Nephron (organoid): ENCODE measurements at regions not wholly inside any gene's neighbourhood (a gene's known extent, or its start where the extent isn't known, plus 50 kb on each side); places are given as distances from the start of the nearest gene placed in this dataset.

ENCODE experiments used
- H3K27ac Mint-ChIP-seq, 3 experiments: 2 replicates each; pipeline ENCODE4 v1.8.0; 2020; ENCODE audit warnings: mixed read lengths in 3 of 3, mild to moderate bottlenecking in 2 of 3, moderate library complexity in 1 of 3
- H3K27me3 Mint-ChIP-seq: 2 replicates; pipeline ENCODE4 v1.8.0; 2021; ENCODE audit warnings: low read depth, mild to moderate bottlenecking, moderate library complexity, mixed read lengths
- H3K36me3 Mint-ChIP-seq: 2 replicates; pipeline ENCODE4 v1.8.0; 2020; ENCODE audit warnings: low read depth, mixed read lengths
- H3K4me1 Mint-ChIP-seq: 2 replicates; pipeline ENCODE4 v1.8.0; 2020; ENCODE audit warnings: mixed read lengths
- H3K4me3 Mint-ChIP-seq, 3 experiments: 2 replicates each; pipeline ENCODE4 v1.8.0; 2020; ENCODE audit warnings: mild to moderate bottlenecking in 3 of 3, mixed read lengths in 3 of 3, moderate library complexity in 2 of 3
- H3K9me3 Mint-ChIP-seq: 2 replicates; pipeline ENCODE4 v1.8.0; 2020; ENCODE audit warnings: mixed read lengths
- TF ChIP-seq, protein P1 (sequence below), 3 experiments: fragments of 200-600 bp; sonication (generic); IDR thresholded peaks; one replicate each; pipeline ENCODE4 v1.5.0; 2021; ENCODE audit warnings: antibody characterized with exemption in 3 of 3; ENCODE audit not compliant: unreplicated experiment in 3 of 3

DNA sequence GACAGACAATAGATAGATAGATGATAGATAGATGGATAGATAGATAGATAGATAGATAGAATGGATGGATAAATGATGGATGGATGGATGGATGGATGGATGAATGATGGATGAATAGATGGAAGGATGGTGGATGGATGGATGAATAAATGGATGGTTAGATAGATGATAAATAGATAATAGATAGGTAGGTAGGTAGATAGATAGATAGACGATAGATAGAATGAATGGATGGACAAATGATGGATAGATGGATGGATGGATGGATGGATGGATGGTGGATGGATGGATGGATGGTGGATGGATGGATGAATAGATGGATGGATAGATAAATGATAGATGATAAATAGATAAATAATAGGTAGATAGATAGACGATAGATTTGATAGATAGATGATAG is 287.4 kb downstream of the CRLF2 start:
- TF ChIP-seq, protein P1, sequence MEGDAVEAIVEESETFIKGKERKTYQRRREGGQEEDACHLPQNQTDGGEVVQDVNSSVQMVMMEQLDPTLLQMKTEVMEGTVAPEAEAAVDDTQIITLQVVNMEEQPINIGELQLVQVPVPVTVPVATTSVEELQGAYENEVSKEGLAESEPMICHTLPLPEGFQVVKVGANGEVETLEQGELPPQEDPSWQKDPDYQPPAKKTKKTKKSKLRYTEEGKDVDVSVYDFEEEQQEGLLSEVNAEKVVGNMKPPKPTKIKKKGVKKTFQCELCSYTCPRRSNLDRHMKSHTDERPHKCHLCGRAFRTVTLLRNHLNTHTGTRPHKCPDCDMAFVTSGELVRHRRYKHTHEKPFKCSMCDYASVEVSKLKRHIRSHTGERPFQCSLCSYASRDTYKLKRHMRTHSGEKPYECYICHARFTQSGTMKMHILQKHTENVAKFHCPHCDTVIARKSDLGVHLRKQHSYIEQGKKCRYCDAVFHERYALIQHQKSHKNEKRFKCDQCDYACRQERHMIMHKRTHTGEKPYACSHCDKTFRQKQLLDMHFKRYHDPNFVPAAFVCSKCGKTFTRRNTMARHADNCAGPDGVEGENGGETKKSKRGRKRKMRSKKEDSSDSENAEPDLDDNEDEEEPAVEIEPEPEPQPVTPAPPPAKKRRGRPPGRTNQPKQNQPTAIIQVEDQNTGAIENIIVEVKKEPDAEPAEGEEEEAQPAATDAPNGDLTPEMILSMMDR (IDR thresholded peaks at IDR 0.05; ENCODE audit: unreplicated experiment in 3 of 3), result no peak
- H3K36me3 Mint-ChIP-seq, result no peaks in the 10 kb centered on the region
- no peak overlapping the region for H3K4me3 Mint-ChIP-seq
- H3K27me3 Mint-ChIP-seq, result peaks cover 8% of the 10 kb centered on the region
- H3K4me1 Mint-ChIP-seq, result peaks cover 5% of the 10 kb centered on the region
- H3K27ac Mint-ChIP-seq, result no peak overlapping the region
- H3K9me3 Mint-ChIP-seq, result no peaks in the 10 kb centered on the region

DNA sequence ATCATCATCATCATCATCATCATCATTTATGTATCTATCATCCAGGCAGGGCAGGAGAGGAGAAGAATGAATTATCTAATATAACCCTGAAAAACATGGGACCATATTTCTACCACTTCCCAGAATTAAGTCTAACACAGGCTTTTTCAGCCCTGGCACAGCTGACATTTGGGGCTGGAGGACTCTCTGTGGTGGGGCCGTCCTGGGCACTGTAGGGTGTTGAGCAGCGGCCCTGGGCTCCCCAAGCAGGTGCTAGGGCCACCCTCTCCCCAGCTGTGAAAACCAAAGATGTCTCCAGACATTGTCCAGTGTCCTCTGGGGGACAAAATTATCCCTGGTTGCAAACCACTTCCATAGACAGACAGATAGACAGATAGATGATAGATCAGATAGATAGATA is 288.4 kb downstream of the CRLF2 start:
- Mint-ChIP-seq H3K4me1 (peaks cover 11% of the 10 kb centered on the region), H3K36me3 (no peaks in the 10 kb centered on the region), H3K9me3 (no peaks in the 10 kb centered on the region), H3K27ac (no peak overlapping the region), H3K27me3 (peaks cover 13% of the 10 kb centered on the region), H3K4me3 (no peak overlapping the region)
- TF ChIP-seq, protein P1 (IDR thresholded peaks at IDR 0.05; ENCODE audit: unreplicated experiment in 3 of 3), result no peak

DNA sequence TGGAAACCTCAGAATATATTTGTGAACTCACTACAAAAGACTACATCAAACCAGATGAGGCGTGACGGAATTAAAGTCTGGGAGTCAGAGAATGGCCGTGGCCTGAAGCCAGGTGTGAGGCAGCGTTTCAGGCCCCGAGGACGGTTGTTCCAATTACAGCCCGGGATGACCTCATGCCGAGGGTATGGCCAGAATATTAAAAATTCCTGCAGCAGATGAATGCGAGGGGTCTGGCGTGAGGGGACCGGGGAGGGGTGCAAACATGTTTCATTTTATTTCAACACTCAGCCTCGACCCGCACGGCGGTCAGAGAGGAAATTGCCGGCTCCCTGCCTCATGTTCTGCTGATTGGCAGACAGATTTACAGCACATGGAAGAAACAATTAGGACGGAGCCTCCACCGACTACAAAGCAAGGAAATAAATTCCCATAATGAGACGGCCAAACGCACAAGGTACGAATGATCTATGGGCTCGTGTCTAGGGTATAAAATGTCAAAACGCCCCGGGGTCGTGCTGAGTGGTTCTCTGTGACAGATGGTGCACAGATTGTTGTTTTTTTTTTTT is 289.7 kb downstream of the SHOX start:
- Mint-ChIP-seq H3K27me3 (peaks cover 30% of the 10 kb centered on the region), H3K9me3 (no peaks in the 10 kb centered on the region), H3K27ac (peak overlapping the region; percentile 48 to 65 (median 54)), H3K4me1 (peaks cover 11% of the 10 kb centered on the region), H3K4me3 (peak overlapping the region; percentile 38 to 74 (median 65)), H3K36me3 (no peaks in the 10 kb centered on the region)
- TF ChIP-seq, protein P1 (IDR thresholded peaks at IDR 0.05; ENCODE audit: unreplicated experiment in 3 of 3), result no peak

DNA sequence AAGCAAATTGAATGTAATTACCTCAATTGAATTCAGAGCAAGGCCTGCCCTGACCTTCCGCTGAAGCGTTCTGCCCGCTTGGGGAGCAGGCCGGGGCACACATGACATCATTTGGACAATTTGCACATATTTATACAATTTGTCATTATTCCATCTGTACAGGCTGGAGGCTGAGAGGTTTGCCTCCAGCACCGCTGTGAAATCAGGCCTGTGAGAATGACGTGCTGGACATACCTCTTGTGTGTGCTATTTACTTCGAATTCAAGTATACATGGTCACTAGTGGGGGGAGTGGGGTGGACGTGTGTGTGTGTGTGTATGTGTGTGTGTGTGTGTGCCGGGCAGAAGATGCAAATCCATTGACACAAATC is 285.6 kb downstream of the SHOX start:
- peaks cover 11% of the 10 kb centered on the region for H3K4me1 Mint-ChIP-seq

DNA sequence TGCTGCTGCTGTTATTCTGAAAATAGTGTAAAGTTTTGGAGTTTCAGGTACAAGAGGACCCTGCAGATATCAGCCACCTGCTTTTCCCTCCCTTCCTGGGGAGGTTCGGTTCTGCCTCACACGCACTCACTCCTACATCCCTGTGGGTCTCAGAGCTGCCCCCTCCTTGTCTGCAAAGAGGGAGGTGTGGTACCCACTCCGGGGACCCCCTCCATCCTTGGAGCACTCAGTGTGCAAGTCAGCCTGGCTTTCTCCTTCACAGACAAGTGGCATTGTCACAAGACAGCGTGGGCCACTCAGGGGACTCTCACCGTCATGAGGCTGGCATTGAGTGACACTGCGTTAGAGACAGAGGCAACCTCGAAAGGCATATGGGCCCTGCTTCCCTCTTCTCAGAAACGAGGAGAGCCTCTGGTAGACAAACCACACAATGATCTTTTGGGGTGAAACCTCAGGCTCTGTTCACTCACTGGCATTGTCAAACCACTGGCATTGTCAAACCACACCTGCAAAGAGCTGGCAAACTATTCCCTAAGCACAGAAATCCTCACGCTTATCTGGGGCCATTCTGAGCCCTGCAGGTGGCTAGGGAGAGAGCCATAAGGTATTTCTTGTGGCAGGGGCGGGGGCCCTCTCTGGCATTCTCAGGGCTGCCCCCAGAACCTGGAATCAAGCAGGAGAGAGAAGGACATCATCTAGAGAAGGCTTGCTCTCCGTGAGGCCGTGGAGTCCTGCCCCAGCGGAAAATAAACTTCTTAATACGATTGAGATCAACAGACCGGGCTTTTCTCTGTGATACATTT is 285.0 kb downstream of the SHOX start:
- Mint-ChIP-seq H3K4me1 (peaks cover 11% of the 10 kb centered on the region), H3K27me3 (peaks cover 38% of the 10 kb centered on the region), H3K27ac (no peak overlapping the region), H3K9me3 (no peaks in the 10 kb centered on the region), H3K4me3 (no peak overlapping the region), H3K36me3 (no peaks in the 10 kb centered on the region)
- TF ChIP-seq, protein P1 (IDR thresholded peaks at IDR 0.05; ENCODE audit: unreplicated experiment in 3 of 3), result no peak

More for the DNA sequence above, 285.6 kb downstream of the SHOX start:
- Mint-ChIP-seq H3K4me3 (no peak overlapping the region), H3K9me3 (no peaks in the 10 kb centered on the region), H3K27me3 (peaks cover 41% of the 10 kb centered on the region), H3K27ac (no peak overlapping the region), H3K36me3 (no peaks in the 10 kb centered on the region)
- TF ChIP-seq, protein P1 (IDR thresholded peaks at IDR 0.05; ENCODE audit: unreplicated experiment in 3 of 3), result no peak

DNA sequence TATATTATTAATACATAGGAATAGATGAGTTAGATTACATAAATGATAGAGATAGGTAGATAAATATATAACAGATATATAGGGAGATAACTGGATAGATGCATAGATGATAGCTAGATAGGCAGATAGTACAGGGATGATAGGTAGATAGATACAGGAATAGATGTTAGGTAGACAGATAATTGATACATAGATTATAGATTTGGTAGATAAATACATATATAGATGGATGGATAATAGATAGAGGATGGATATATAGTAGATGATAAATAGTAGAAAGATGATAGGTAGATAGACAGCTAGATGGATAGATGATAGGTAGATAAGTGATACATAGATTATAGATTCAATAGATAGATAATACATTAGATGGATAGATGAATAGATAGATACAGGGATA is 283.6 kb downstream of the SHOX start:
- H3K27ac Mint-ChIP-seq, result no peak overlapping the region
- H3K9me3 Mint-ChIP-seq, result peaks cover under 1% of the 10 kb centered on the region
- no peaks in the 10 kb centered on the region for H3K4me1 Mint-ChIP-seq
- H3K27me3 Mint-ChIP-seq, result peaks cover 28% of the 10 kb centered on the region
- H3K36me3 Mint-ChIP-seq, result no peaks in the 10 kb centered on the region
- TF ChIP-seq, protein P1 (IDR thresholded peaks at IDR 0.05; ENCODE audit: unreplicated experiment in 3 of 3), result no peak
- no peak overlapping the region for H3K4me3 Mint-ChIP-seq
